HepG2 (cell line): ENCODE measurements at regions not wholly inside any gene's neighbourhood (a gene's known extent, or its start where the extent isn't known, plus 50 kb on each side); places are given as distances from the start of the nearest gene placed in this dataset.
A peak's percentile ranks its signal among the peaks of the same experiment; 100 is the strongest.

Experiments
- BCL3 ChIP-seq: sonication (generic); formaldehyde crosslinking; IDR thresholded peaks from 2 replicates; pipeline ENCODE4 v1.5.1; 2020; ENCODE audit warnings: mild to moderate bottlenecking, missing genetic modification reagents, moderate library complexity
- DNMT1 ChIP-seq: sonication (generic); formaldehyde crosslinking; IDR thresholded peaks from 2 replicates; pipeline ENCODE4 v1.5.1; 2020; ENCODE audit warnings: mild to moderate bottlenecking, missing genetic modification reagents
- GATAD1 ChIP-seq: IDR thresholded peaks from 2 replicates; pipeline ENCODE4 v1.6.1; 2016; ENCODE audit warnings: missing genetic modification reagents, missing compliant biosample characterization
- HDAC1 ChIP-seq: sonication (generic); formaldehyde crosslinking; IDR thresholded peaks from 2 replicates; pipeline ENCODE4 v1.5.1; 2020; ENCODE audit warnings: mild to moderate bottlenecking, missing genetic modification reagents
- NFE2 ChIP-seq: sonication (generic); formaldehyde crosslinking; IDR thresholded peaks from 2 replicates; pipeline ENCODE4 v1.4.0; 2020; ENCODE audit warnings: missing genetic modification reagents
- PRMT3 ChIP-seq: sonication (generic); formaldehyde crosslinking; IDR thresholded peaks from 2 replicates; pipeline ENCODE4 v1.8.1; 2022; ENCODE audit warnings: low read depth, mild to moderate bottlenecking, moderate library complexity, missing genetic modification reagents, borderline replicate concordance
- RXRB ChIP-seq: IDR thresholded peaks from 2 replicates; pipeline ENCODE4 v1.6.1; 2016; ENCODE audit warnings: borderline replicate concordance, missing genetic modification reagents, missing compliant biosample characterization
- TAF15 ChIP-seq: fragments of 200-400 bp; formaldehyde crosslinking; IDR thresholded peaks from one replicate; pipeline ENCODE4 v1.6.1; 2018; ENCODE audit warnings: mild to moderate bottlenecking, low read depth, low read length; ENCODE audit not compliant: poor library complexity, severe bottlenecking
- TOE1 ChIP-seq: sonication (generic); formaldehyde crosslinking; IDR thresholded peaks from 2 replicates; pipeline ENCODE4 v1.4.0; 2020; ENCODE audit warnings: mild to moderate bottlenecking, missing genetic modification reagents
- ZFP91 ChIP-seq: sonication (generic); formaldehyde crosslinking; IDR thresholded peaks from 2 replicates; pipeline ENCODE4 v1.9.0; 2022; ENCODE audit warnings: missing genetic modification reagents, mild to moderate bottlenecking, borderline replicate concordance
- ZNF607 ChIP-seq: sonication (generic); formaldehyde crosslinking; IDR thresholded peaks from 2 replicates; pipeline ENCODE4 v1.5.1; 2020; ENCODE audit warnings: missing genetic modification reagents, mild to moderate bottlenecking, borderline replicate concordance
- ZNF75D ChIP-seq: sonication (generic); formaldehyde crosslinking; IDR thresholded peaks from 2 replicates; pipeline ENCODE4 v1.8.1; 2023; ENCODE audit warnings: missing genetic modification reagents, mild to moderate bottlenecking, borderline replicate concordance
- ZNF891 ChIP-seq: sonication (generic); formaldehyde crosslinking; IDR thresholded peaks from 2 replicates; pipeline ENCODE4 v1.5.0; 2020; ENCODE audit warnings: mild to moderate bottlenecking, missing genetic modification reagents
- TF ChIP-seq, protein P1 (sequence below): sonication (generic); formaldehyde crosslinking; IDR thresholded peaks from 2 replicates; pipeline ENCODE4 v1.4.0; 2020; ENCODE audit warnings: mild to moderate bottlenecking, missing genetic modification reagents
- TF ChIP-seq, protein P2 (sequence below): sonication (generic); formaldehyde crosslinking; conservative IDR thresholded peaks from 2 replicates; pipeline ENCODE4 v1.8.0; 2022; ENCODE audit warnings: mild to moderate bottlenecking, moderate library complexity, missing genetic modification reagents
- TF ChIP-seq, protein P3 (sequence below): sonication (generic); formaldehyde crosslinking; IDR thresholded peaks from 2 replicates; pipeline ENCODE4 v1.5.0; 2020; ENCODE audit warnings: mild to moderate bottlenecking, missing genetic modification reagents, moderate library complexity

DNA sequence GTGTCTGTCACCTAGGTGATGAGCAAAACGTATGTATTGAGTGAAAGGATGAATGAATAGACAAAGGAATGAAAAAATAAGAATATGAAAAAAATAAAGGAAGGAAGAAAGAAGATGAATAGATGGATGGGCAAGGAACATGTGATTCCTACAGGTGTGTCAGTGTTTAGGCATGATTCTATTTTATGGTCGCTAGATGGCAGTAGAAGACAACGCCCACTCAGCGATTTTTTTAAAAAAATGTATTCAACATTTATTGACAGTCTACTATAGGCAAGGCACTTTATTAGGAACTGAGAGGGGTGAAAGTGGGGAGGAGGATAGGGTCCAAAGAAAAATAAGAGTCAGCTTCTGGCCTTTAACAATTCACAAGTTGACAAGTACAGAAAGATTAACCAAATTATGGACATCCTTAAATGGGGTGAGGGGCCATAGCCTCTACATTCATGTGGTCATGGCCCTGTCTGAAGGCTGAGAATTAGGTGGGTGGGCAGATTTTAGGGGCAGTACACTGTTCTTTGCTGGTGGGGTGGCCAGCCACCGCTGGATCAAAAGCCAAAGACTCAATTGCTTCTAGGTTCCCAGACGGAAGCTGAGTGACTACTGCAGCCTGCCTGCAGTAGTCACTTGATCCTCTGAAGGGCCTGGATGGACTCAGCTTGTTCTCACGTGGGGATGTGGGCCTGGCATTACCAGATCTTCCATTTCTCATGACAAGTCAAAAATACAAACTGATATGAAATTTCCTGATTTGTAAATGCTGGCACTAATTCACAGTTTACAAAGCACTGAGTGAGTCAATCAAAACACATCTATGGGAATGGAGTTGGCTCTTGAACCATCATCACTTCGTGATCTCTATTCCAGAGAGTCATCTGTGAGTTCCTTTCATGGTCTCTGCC lies 83.9 kb downstream of the FASLG start (continued):
- TF ChIP-seq ZFP91 (CRISPR knock-in tag) (no peak), RXRB (CRISPR knock-in tag) (no peak), ZNF75D (CRISPR knock-in tag) (no peak), HDAC1 (CRISPR knock-in tag) (no peak), TAF15 (no peak), TOE1 (CRISPR knock-in tag) (no peak), ZNF891 (no peak), PRMT3 (CRISPR knock-in tag) (no peak), DNMT1 (CRISPR knock-in tag) (no peak), GATAD1 (CRISPR knock-in tag) (no peak), BCL3 (CRISPR knock-in tag) (no peak), ZNF607 (CRISPR knock-in tag) (no peak), NFE2 (CRISPR knock-in tag) (no peak)
- TF ChIP-seq, protein P1, sequence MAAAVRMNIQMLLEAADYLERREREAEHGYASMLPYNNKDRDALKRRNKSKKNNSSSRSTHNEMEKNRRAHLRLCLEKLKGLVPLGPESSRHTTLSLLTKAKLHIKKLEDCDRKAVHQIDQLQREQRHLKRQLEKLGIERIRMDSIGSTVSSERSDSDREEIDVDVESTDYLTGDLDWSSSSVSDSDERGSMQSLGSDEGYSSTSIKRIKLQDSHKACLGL, result no peak
- TF ChIP-seq, protein P2, sequence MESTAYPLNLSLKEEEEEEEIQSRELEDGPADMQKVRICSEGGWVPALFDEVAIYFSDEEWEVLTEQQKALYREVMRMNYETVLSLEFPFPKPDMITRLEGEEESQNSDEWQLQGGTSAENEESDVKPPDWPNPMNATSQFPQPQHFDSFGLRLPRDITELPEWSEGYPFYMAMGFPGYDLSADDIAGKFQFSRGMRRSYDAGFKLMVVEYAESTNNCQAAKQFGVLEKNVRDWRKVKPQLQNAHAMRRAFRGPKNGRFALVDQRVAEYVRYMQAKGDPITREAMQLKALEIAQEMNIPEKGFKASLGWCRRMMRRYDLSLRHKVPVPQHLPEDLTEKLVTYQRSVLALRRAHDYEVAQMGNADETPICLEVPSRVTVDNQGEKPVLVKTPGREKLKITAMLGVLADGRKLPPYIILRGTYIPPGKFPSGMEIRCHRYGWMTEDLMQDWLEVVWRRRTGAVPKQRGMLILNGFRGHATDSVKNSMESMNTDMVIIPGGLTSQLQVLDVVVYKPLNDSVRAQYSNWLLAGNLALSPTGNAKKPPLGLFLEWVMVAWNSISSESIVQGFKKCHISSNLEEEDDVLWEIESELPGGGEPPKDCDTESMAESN, result no peak
- TF ChIP-seq, protein P3, sequence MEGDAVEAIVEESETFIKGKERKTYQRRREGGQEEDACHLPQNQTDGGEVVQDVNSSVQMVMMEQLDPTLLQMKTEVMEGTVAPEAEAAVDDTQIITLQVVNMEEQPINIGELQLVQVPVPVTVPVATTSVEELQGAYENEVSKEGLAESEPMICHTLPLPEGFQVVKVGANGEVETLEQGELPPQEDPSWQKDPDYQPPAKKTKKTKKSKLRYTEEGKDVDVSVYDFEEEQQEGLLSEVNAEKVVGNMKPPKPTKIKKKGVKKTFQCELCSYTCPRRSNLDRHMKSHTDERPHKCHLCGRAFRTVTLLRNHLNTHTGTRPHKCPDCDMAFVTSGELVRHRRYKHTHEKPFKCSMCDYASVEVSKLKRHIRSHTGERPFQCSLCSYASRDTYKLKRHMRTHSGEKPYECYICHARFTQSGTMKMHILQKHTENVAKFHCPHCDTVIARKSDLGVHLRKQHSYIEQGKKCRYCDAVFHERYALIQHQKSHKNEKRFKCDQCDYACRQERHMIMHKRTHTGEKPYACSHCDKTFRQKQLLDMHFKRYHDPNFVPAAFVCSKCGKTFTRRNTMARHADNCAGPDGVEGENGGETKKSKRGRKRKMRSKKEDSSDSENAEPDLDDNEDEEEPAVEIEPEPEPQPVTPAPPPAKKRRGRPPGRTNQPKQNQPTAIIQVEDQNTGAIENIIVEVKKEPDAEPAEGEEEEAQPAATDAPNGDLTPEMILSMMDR (CRISPR knock-in tag), result peak; percentile 73
- TF ChIP-seq, all 625 proteins: peak for 9
